ENCODE measurements at regions not wholly inside any gene's neighbourhood (a gene's known extent, or its start where the extent isn't known, plus 50 kb on each side); places are given as distances from the start of the nearest gene placed in this dataset.

GRCh38 chr13:70189981-70190380 is 81.7 kb upstream of the KLHL1 start:
- H3K27ac ChIP-seq (ENCODE audit: low read depth in 1 of 3, low read length in 2 of 3) = no peak overlapping the region
- H3K36me3 ChIP-seq (ENCODE audit: control insufficient read depth in 3 of 3, insufficient read depth in 2 of 3, low read depth in 1 of 3, low read length in 3 of 3) = no peaks in the 10 kb centered on the region
- no peaks in the 10 kb centered on the region for H3K9me3 ChIP-seq (ENCODE audit: control insufficient read depth in 2 of 2, insufficient read depth in 1 of 2, low read depth in 1 of 2, low read length in 1 of 2)
- WGBS, 3 donors = 51 to 59% (median 56%) methylated on average over 2 of the region's 2 CpGs
- no peak overlapping the region for H3K4me3 ChIP-seq (ENCODE audit: low read depth in 1 of 3, low read length in 3 of 3)
- H3K27me3 ChIP-seq (ENCODE audit: control insufficient read depth in 3 of 3, insufficient read depth in 3 of 3, low read length in 3 of 3) = no peaks in the 10 kb centered on the region
- DNase-seq (no peak), FAIRE-seq (no peak)
- no peaks in the 10 kb centered on the region for H3K4me1 ChIP-seq (ENCODE audit: control insufficient read depth in 3 of 3, insufficient read depth in 2 of 3, low read depth in 1 of 3, low read length in 2 of 3)

- H3K36me3 ChIP-seq (ENCODE audit: control insufficient read depth in 3 of 3, insufficient read depth in 2 of 3, low read depth in 1 of 3, low read length in 3 of 3) = no peaks in the 10 kb centered on the region
- no peaks in the 10 kb centered on the region for H3K4me1 ChIP-seq (ENCODE audit: control insufficient read depth in 3 of 3, insufficient read depth in 2 of 3, low read depth in 1 of 3, low read length in 2 of 3)
- H3K4me3 ChIP-seq (ENCODE audit: low read depth in 1 of 3, low read length in 3 of 3) = no peak overlapping the region
- H3K9me3 ChIP-seq (ENCODE audit: control insufficient read depth in 2 of 2, insufficient read depth in 1 of 2, low read depth in 1 of 2, low read length in 1 of 2) = no peaks in the 10 kb centered on the region
- whole genome bisulfite sequencing, 3 donors = 52 to 66% (median 55%) methylated on average over 2 of the region's 2 CpGs
- H3K27ac ChIP-seq (ENCODE audit: low read depth in 1 of 3, low read length in 2 of 3) = no peak overlapping the region
- DNase-seq (no peak), FAIRE-seq (no peak)
- no peaks in the 10 kb centered on the region for H3K27me3 ChIP-seq (ENCODE audit: control insufficient read depth in 3 of 3, insufficient read depth in 3 of 3, low read length in 3 of 3)
Observed at GRCh38 chr13:70188567-70188966, 80.3 kb upstream of the KLHL1 start.

- Histone ChIP-seq H3K9me3 (ENCODE audit: control insufficient read depth in 2 of 2, insufficient read depth in 1 of 2, low read depth in 1 of 2, low read length in 1 of 2) (no peaks in the 10 kb centered on the region), H3K27me3 (ENCODE audit: control insufficient read depth in 3 of 3, insufficient read depth in 3 of 3, low read length in 3 of 3) (no peaks in the 10 kb centered on the region), H3K4me3 (ENCODE audit: low read depth in 1 of 3, low read length in 3 of 3) (no peak overlapping the region), H3K27ac (ENCODE audit: low read depth in 1 of 3, low read length in 2 of 3) (no peak overlapping the region), H3K36me3 (ENCODE audit: control insufficient read depth in 3 of 3, insufficient read depth in 2 of 3, low read depth in 1 of 3, low read length in 3 of 3) (no peaks in the 10 kb centered on the region), H3K4me1 (ENCODE audit: control insufficient read depth in 3 of 3, insufficient read depth in 2 of 3, low read depth in 1 of 3, low read length in 2 of 3) (no peaks in the 10 kb centered on the region)
- no peak for DNase-seq
- FAIRE-seq = no peak
- WGBS, 3 donors = 47 to 69% (median 47%) methylated on average over 2 of the region's 2 CpGs
Observed at GRCh38 chr13:70183041-70183440, 74.8 kb upstream of the KLHL1 start.
